ENCODE measurements at regions not wholly inside any gene's neighbourhood (a gene's known extent, or its start where the extent isn't known, plus 50 kb on each side); places are given as distances from the start of the nearest gene placed in this dataset.

DNA sequence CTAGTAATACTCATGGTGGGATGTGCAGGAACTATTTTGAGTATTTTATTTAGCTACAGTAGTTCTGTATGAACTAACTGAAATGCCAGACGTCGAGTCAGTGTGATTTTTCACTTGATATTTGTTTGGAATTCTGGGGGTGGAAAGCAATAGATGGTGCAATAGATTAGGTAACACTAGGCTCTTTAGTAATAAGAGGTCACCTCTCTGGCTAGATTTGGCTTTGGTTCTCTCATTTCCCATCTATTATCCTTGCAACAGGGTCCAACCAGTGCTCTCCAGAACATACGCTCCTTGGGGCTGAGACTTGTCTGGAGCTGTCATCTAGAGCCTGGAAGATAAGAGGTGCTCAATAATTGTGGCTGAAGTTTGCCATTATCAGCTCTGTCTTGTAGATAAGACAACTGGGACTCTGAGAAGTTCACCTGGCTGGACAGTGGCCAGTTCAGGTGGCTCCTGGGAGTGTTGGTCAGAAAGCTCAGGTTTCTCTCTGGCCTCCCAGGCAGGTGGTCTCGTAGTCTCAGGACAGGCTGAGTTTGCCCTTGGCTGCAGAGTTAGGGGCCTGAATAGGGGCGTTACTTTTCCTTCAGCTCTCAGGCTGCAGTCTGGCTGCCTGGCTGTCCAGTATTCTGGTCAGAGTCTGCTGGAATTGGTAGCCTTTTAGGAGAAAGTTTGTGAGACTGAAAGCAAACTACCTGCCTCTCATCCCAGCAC lies 277.5 kb upstream of the RGMA start:
- Histone ChIP-seq H3K9me3 (ENCODE audit: control insufficient read depth in 1 of 2, insufficient read depth in 1 of 2, low read depth in 1 of 2, low read length in 2 of 2) (no peaks in the 10 kb centered on the region), H3K79me2 (ENCODE audit: insufficient read depth, low read length) (no peaks in the 10 kb centered on the region), H3K4me2 (ENCODE audit: low read length) (no peak overlapping the region), H3K27me3 (ENCODE audit: insufficient read depth, low read length) (peaks cover 10% of the 10 kb centered on the region; the same call in 1 of the 2 replicates), H3K4me1 (ENCODE audit: control insufficient read depth in 1 of 2, insufficient read depth in 2 of 2, low read length in 2 of 2) (no peaks in the 10 kb centered on the region), H4K20me1 (ENCODE audit: insufficient read depth) (no peaks in the 10 kb centered on the region), H3K4me3 (replicated peaks in 1 of 2; ENCODE audit: low read depth in 1 of 2, low read length in 2 of 2) (no peak overlapping the region), H3K9ac (ENCODE audit: low read length) (no peak overlapping the region), H3K9me2 (ENCODE audit: insufficient read depth) (no peaks in the 10 kb centered on the region), H3K27ac (ENCODE audit: low read depth, low read length) (no peak overlapping the region), H2AFZ (ENCODE audit: low read depth, low read length, poor library complexity, severe bottlenecking) (no peak overlapping the region), H3K36me3 (ENCODE audit: control insufficient read depth in 1 of 2, insufficient read depth in 2 of 2, low read length in 2 of 2) (no peaks in the 10 kb centered on the region)
- TF ChIP-seq POLR2A (IDR thresholded peaks at IDR 0.05; ENCODE audit: borderline replicate concordance, extremely low read depth, insufficient read depth, insufficient read length) (no peak), EZH2phosphoT487 (IDR thresholded peaks at IDR 0.05; ENCODE audit: borderline replicate concordance) (no peak), SP1 (IDR thresholded peaks at IDR 0.05; ENCODE audit: low read depth) (no peak), EGR1 (IDR thresholded peaks at IDR 0.05; ENCODE audit: low read depth) (no peak), POLR2AphosphoS5 (IDR thresholded peaks at IDR 0.05; ENCODE audit: low read depth, low read length) (no peak), RAD21 (IDR thresholded peaks at IDR 0.05; ENCODE audit: low read depth) (no peak)
- ChIA-PET CTCF (no interaction called here), RAD21 (ENCODE audit: low non-redundant PET in 1 of 2, low total read pairs in 2 of 2, uncharacterized antibody in 2 of 2, unreplicated experiment in 2 of 2) (no interaction called here), POLR2A (no interaction called here)
- DNase-seq (ENCODE audit: low read depth, low spot score) (no peak), ATAC-seq (no peak)
- BruUV-seq (replicated peaks): no TSS peak
- intact Hi-C loops (cut with micrococcal nuclease): no loop called here

DNA sequence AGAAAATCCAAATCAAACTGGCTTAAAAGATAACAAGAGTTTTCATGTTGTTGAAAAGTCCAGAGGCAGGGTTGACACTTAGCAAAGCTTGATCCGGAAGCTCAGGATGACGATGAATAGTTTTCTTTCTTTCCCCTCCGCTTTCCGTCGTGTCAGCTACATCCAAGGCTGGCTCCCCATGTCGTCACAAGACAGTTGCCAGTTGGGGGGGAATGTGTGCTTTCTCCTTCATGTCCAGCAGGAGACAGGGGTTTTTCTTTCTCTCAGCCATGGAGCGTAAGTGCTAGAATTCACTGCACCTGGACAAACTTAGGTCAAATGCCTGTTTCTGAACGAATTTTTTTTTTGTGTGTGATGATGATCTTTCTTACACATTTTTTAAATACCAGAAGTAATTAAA lies 273.8 kb upstream of the RGMA start:
- H3K9me3 ChIP-seq (ENCODE audit: control insufficient read depth in 1 of 2, insufficient read depth in 1 of 2, low read depth in 1 of 2, low read length in 2 of 2): no peaks in the 10 kb centered on the region
- TF ChIP-seq CEBPB (IDR thresholded peaks at IDR 0.05; ENCODE audit: low read depth): no peak
- TF ChIP-seq, protein P1, sequence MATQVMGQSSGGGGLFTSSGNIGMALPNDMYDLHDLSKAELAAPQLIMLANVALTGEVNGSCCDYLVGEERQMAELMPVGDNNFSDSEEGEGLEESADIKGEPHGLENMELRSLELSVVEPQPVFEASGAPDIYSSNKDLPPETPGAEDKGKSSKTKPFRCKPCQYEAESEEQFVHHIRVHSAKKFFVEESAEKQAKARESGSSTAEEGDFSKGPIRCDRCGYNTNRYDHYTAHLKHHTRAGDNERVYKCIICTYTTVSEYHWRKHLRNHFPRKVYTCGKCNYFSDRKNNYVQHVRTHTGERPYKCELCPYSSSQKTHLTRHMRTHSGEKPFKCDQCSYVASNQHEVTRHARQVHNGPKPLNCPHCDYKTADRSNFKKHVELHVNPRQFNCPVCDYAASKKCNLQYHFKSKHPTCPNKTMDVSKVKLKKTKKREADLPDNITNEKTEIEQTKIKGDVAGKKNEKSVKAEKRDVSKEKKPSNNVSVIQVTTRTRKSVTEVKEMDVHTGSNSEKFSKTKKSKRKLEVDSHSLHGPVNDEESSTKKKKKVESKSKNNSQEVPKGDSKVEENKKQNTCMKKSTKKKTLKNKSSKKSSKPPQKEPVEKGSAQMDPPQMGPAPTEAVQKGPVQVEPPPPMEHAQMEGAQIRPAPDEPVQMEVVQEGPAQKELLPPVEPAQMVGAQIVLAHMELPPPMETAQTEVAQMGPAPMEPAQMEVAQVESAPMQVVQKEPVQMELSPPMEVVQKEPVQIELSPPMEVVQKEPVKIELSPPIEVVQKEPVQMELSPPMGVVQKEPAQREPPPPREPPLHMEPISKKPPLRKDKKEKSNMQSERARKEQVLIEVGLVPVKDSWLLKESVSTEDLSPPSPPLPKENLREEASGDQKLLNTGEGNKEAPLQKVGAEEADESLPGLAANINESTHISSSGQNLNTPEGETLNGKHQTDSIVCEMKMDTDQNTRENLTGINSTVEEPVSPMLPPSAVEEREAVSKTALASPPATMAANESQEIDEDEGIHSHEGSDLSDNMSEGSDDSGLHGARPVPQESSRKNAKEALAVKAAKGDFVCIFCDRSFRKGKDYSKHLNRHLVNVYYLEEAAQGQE (IDR thresholded peaks at IDR 0.05; ENCODE audit: low read depth): no peak
- no peak for TF ChIP-seq EZH2phosphoT487 (IDR thresholded peaks at IDR 0.05; ENCODE audit: borderline replicate concordance)
- TF ChIP-seq CBX3 (IDR thresholded peaks at IDR 0.05; ENCODE audit: low read depth): no peak
- TF ChIP-seq ZFX (IDR thresholded peaks at IDR 0.05): no peak
- no peak for TF ChIP-seq TCF7L2 (IDR thresholded peaks at IDR 0.05; ENCODE audit: borderline replicate concordance, extremely low read depth, insufficient read depth, insufficient read length)
- no peak for TF ChIP-seq JUND (IDR thresholded peaks at IDR 0.05)
- TF ChIP-seq, protein P2, sequence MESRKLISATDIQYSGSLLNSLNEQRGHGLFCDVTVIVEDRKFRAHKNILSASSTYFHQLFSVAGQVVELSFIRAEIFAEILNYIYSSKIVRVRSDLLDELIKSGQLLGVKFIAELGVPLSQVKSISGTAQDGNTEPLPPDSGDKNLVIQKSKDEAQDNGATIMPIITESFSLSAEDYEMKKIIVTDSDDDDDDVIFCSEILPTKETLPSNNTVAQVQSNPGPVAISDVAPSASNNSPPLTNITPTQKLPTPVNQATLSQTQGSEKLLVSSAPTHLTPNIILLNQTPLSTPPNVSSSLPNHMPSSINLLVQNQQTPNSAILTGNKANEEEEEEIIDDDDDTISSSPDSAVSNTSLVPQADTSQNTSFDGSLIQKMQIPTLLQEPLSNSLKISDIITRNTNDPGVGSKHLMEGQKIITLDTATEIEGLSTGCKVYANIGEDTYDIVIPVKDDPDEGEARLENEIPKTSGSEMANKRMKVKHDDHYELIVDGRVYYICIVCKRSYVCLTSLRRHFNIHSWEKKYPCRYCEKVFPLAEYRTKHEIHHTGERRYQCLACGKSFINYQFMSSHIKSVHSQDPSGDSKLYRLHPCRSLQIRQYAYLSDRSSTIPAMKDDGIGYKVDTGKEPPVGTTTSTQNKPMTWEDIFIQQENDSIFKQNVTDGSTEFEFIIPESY (IDR thresholded peaks at IDR 0.05; ENCODE audit: extremely low read depth, insufficient replicate concordance, low read length): no peak
- TF ChIP-seq POLR2AphosphoS5 (IDR thresholded peaks at IDR 0.05; ENCODE audit: low read depth, low read length): no peak
- CTCF ChIA-PET: no interaction called here
- H3K4me3 ChIP-seq (replicated peaks in 1 of 2; ENCODE audit: low read depth in 1 of 2, low read length in 2 of 2): no peak overlapping the region
- no TSS peak for BruUV-seq (replicated peaks)
- ATAC-seq (no peak), DNase-seq (ENCODE audit: low read depth, low spot score) (no peak)
- peaks cover 13% of the 10 kb centered on the region; the same call in 1 of the 2 replicates for H3K27me3 ChIP-seq (ENCODE audit: insufficient read depth, low read length)
- H3K4me1 ChIP-seq (ENCODE audit: control insufficient read depth in 1 of 2, insufficient read depth in 2 of 2, low read length in 2 of 2): no peaks in the 10 kb centered on the region
- no peak overlapping the region for H2AFZ ChIP-seq (ENCODE audit: low read depth, low read length, poor library complexity, severe bottlenecking)
- intact Hi-C loops (cut with micrococcal nuclease): no loop called here
- no peak overlapping the region for H3K4me2 ChIP-seq (ENCODE audit: low read length)
- H3K79me2 ChIP-seq (ENCODE audit: insufficient read depth, low read length): no peaks in the 10 kb centered on the region
- H3K27ac ChIP-seq (ENCODE audit: low read depth, low read length): no peak overlapping the region
- POLR2A ChIA-PET: no interaction called here
- no peaks in the 10 kb centered on the region for H3K36me3 ChIP-seq (ENCODE audit: control insufficient read depth in 1 of 2, insufficient read depth in 2 of 2, low read length in 2 of 2)
- no peak overlapping the region for H3K9ac ChIP-seq (ENCODE audit: low read length)
- no peaks in the 10 kb centered on the region for H4K20me1 ChIP-seq (ENCODE audit: insufficient read depth)
- RAD21 ChIA-PET (ENCODE audit: low non-redundant PET in 1 of 2, low total read pairs in 2 of 2, uncharacterized antibody in 2 of 2, unreplicated experiment in 2 of 2): no interaction called here
- no peaks in the 10 kb centered on the region for H3K9me2 ChIP-seq (ENCODE audit: insufficient read depth)
